Mammary epithelial cell (primary cell): ENCODE measurements at regions not wholly inside any gene's neighbourhood (a gene's known extent, or its start where the extent isn't known, plus 50 kb on each side); places are given as distances from the start of the nearest gene placed in this dataset.

Experiments
- CTCF ChIP-seq, 2 donors: IDR thresholded peaks in 1 of 2; conservative IDR thresholded peaks in 1 of 2; 2 replicates each; pipeline ENCODE4 v1.5.1; 2011 to 2012; ENCODE audit warnings: inconsistent platforms in 2 of 2, low read length in 2 of 2, mild to moderate bottlenecking in 2 of 2, control low read depth in 1 of 2, low read depth in 1 of 2; ENCODE audit not compliant: insufficient read depth in 1 of 2; ENCODE audit errors: extremely low read depth in 1 of 2
- EZH2 ChIP-seq: IDR thresholded peaks from 2 replicates; pipeline ENCODE4 v1.6.1; 2012; ENCODE audit warnings: low read length, inconsistent platforms, borderline replicate concordance

GRCh38 chr13:18971576-18972219 is 209.9 kb downstream of the TUBA3C start:
- TF ChIP-seq CTCF (conservative IDR thresholded peaks at IDR 0.05 in 1 of 2, IDR thresholded peaks at IDR 0.05 in 1 of 2; ENCODE audit: extremely low read depth in 1 of 2, insufficient read depth in 1 of 2, low read depth in 1 of 2, low read length in 2 of 2): no peak
- TF ChIP-seq EZH2: no peak
